ENCODE measurements at regions not wholly inside any gene's neighbourhood (a gene's known extent, or its start where the extent isn't known, plus 50 kb on each side); places are given as distances from the start of the nearest gene placed in this dataset.
"Not testable (repeated sequence)": the region's sequence is repeated elsewhere in the genome, so short reads cannot be mapped to it uniquely, and the experiment has no call there.

DNA sequence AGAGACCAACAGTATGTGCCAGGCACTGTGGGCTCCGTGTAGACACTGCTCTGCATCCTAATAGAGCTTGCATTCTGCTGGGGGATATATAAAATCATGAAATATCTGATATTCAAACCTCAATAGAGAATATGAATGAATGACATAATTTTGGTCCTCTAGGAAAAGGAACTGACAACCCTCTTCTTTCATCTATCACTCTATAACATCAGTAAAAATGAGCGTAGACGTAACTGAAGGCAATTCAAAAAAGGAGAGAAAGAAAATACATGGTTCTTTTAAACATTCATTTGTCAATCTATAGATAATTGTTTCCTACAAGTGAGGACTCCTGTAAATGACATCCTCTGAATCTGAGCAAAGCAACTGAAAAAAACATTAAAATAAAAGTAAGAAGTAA lies 607.4 kb upstream of the LRRN3 start:
- peaks cover 0 to 4% (median 0%) of the 10 kb centered on the region in 3 experiments for H3K9me3 ChIP-seq (ENCODE audit: control insufficient read depth in 2 of 3, low read length in 3 of 3)
- intact Hi-C loops (cut with micrococcal nuclease), result no loop called here
- Mint-ChIP-seq H3K4me3 (no peak overlapping the region), H3K36me3 (peaks cover 0 to 14% (median 0%) of the 10 kb centered on the region in 5 donors), H3K27ac (no peak overlapping the region), H3K27me3 (peaks cover 0 to under 1% (median 0%) of the 10 kb centered on the region in 5 donors), H3K9me3 (peaks cover 4 to 41% (median 13%) of the 10 kb centered on the region in 11 donors), H3K4me1 (no peaks in the 10 kb centered on the region)
- ATAC-seq (no peak), DNase-seq (no peak)
- no peaks in the 10 kb centered on the region for H3K36me3 ChIP-seq (ENCODE audit: control insufficient read depth in 2 of 3, insufficient read depth in 3 of 3, low read length in 3 of 3)
- ChIA-PET CTCF (no interaction called here), POLR2A (no interaction called here)
- H3K4me3 ChIP-seq (ENCODE audit: low read length), result no peak overlapping the region
- no peak overlapping the region for H3K27ac ChIP-seq (ENCODE audit: low read depth, low read length)
- no peaks in the 10 kb centered on the region for H3K27me3 ChIP-seq (ENCODE audit: control insufficient read depth in 2 of 2, insufficient read depth in 2 of 2, low read length in 2 of 2)
- H3K4me1 ChIP-seq (ENCODE audit: control insufficient read depth in 2 of 2, insufficient read depth in 2 of 2, low read length in 2 of 2), result no peaks in the 10 kb centered on the region

DNA sequence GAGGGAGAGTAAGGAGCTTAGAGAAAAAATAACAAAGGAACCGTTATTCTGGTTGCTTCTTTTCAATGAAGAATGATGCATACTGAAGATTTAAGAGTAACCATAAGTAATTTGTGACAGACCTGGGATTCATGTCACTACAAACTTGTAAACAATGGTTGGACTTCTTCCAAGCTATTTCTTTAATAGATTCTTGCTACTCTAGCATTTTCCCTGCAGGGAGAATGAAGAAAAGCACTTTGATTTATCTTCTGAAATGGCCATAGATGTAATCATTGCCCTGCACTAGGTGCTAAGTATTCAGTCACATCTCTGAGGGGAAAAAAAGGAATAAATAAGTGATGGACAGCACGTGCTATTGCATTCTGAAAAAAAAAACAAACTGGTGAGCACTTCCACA lies 606.6 kb upstream of the LRRN3 start:
- Histone ChIP-seq H3K36me3 (ENCODE audit: control insufficient read depth in 2 of 3, insufficient read depth in 3 of 3, low read length in 3 of 3) (no peaks in the 10 kb centered on the region), H3K4me1 (ENCODE audit: control insufficient read depth in 2 of 2, insufficient read depth in 2 of 2, low read length in 2 of 2) (no peaks in the 10 kb centered on the region), H3K27me3 (ENCODE audit: control insufficient read depth in 2 of 2, insufficient read depth in 2 of 2, low read length in 2 of 2) (no peaks in the 10 kb centered on the region), H3K4me3 (ENCODE audit: low read length) (no peak overlapping the region), H3K9me3 (ENCODE audit: control insufficient read depth in 2 of 3, low read length in 3 of 3) (peaks cover 0 to 4% (median 0%) of the 10 kb centered on the region in 3 experiments), H3K27ac (ENCODE audit: low read depth, low read length) (no peak overlapping the region)
- ChIA-PET CTCF (no interaction called here), POLR2A (interaction anchor here (0.7 kb wide), 1 partner anchor 884 kb away, joined by 3 read pairs; no protein-coding TSS in a partner anchor)
- Mint-ChIP-seq H3K27me3 (peaks cover 0 to 3% (median 0%) of the 10 kb centered on the region in 5 donors), H3K4me3 (no peak overlapping the region), H3K36me3 (peaks cover 0 to 13% (median 0%) of the 10 kb centered on the region in 5 donors), H3K4me1 (no peaks in the 10 kb centered on the region), H3K9me3 (peaks cover 4 to 33% (median 10%) of the 10 kb centered on the region in 11 donors), H3K27ac (no peak overlapping the region)
- no peak for ATAC-seq
- DNase-seq, result no peak
- intact Hi-C loops (cut with micrococcal nuclease), result no loop called here

DNA sequence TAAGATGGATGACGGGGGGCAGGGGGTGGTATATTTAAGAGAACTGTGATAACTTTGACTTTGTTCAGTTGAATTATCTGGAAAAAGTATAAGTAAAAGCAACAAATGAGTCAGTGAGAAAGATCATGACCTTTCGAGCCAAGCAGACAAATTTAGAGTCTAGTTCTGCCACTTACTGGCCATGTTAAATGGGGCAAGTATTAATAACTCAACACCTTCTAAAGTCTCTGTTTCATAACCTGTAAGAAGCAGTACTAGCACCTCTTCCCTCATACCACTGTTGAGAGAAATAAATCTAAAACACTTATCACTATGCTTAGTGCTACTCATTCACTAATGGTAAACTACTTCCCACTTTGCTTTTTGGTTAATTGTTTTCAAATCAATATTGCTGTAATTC lies 604.4 kb upstream of the LRRN3 start:
- Mint-ChIP-seq H3K27me3 (peaks cover 0 to 7% (median 0%) of the 10 kb centered on the region in 5 donors), H3K27ac (no peak overlapping the region), H3K4me3 (no peak overlapping the region), H3K4me1 (no peaks in the 10 kb centered on the region), H3K9me3 (peaks cover 0 to 13% (median 9%) of the 10 kb centered on the region in 11 donors), H3K36me3 (peaks cover 0 to 6% (median 0%) of the 10 kb centered on the region in 5 donors)
- Histone ChIP-seq H3K27me3 (ENCODE audit: control insufficient read depth in 2 of 2, insufficient read depth in 2 of 2, low read length in 2 of 2) (no peaks in the 10 kb centered on the region), H3K4me3 (ENCODE audit: low read length) (no peak overlapping the region), H3K4me1 (ENCODE audit: control insufficient read depth in 2 of 2, insufficient read depth in 2 of 2, low read length in 2 of 2) (no peaks in the 10 kb centered on the region), H3K27ac (ENCODE audit: low read depth, low read length) (no peak overlapping the region), H3K36me3 (ENCODE audit: control insufficient read depth in 2 of 3, insufficient read depth in 3 of 3, low read length in 3 of 3) (no peaks in the 10 kb centered on the region), H3K9me3 (ENCODE audit: control insufficient read depth in 2 of 3, low read length in 3 of 3) (no peaks in the 10 kb centered on the region)
- no peak for ATAC-seq
- ChIA-PET POLR2A (no interaction called here), CTCF (no interaction called here)
- intact Hi-C loops (cut with micrococcal nuclease), result no loop called here
- no peak for DNase-seq

DNA sequence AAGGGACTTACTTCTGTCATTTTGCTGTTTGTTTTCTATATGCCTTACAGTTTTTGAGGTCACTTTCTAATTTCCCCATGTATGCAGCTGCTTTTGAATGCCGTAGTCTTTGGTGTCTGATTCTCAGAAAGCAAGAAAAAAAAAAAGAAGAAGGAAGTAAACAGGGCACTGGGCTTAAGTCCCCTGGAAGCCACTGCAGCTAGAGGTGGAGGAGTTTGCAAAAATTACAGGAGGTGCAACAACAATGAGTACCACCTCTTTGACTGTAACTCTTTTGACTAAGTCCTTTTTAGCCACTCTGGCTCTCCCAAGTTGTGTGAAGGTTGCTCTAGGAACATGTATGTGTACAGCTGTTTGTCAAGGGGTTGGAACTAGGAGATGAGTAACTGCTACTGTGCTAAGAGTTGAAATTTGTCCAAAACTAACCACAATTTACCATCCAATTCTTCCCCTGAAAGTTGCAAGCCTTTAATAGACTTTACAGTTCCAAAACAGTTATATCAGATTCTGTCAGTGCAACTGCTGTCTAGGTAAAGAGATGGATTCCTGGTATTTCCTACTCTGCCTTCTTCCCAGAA lies 588.0 kb upstream of the LRRN3 start:
- Mint-ChIP-seq H3K4me1 (peaks cover 0 to 8% (median 0%) of the 10 kb centered on the region in 7 donors), H3K27ac (no peak overlapping the region), H3K4me3 (peak overlapping the region in 1 of 10 donors; percentile 15), H3K9me3 (peaks cover 0 to 5% (median 0%) of the 10 kb centered on the region in 11 donors), H3K27me3 (peaks cover 0 to 2% (median 0%) of the 10 kb centered on the region in 5 donors), H3K36me3 (no peaks in the 10 kb centered on the region)
- Histone ChIP-seq H3K9me3 (ENCODE audit: control insufficient read depth in 2 of 3, low read length in 3 of 3) (no peaks in the 10 kb centered on the region), H3K27ac (ENCODE audit: low read depth, low read length) (no peak overlapping the region), H3K36me3 (ENCODE audit: control insufficient read depth in 2 of 3, insufficient read depth in 3 of 3, low read length in 3 of 3) (no peaks in the 10 kb centered on the region), H3K4me3 (ENCODE audit: low read length) (no peak overlapping the region), H3K27me3 (ENCODE audit: control insufficient read depth in 2 of 2, insufficient read depth in 2 of 2, low read length in 2 of 2) (no peaks in the 10 kb centered on the region), H3K4me1 (ENCODE audit: control insufficient read depth in 2 of 2, insufficient read depth in 2 of 2, low read length in 2 of 2) (no peaks in the 10 kb centered on the region)
- CTCF ChIA-PET, result no interaction called here
- DNase-seq, result no peak
- POLR2A ChIA-PET, result no interaction called here
- intact Hi-C loops (cut with micrococcal nuclease), result no loop called here
- no peak for ATAC-seq

DNA sequence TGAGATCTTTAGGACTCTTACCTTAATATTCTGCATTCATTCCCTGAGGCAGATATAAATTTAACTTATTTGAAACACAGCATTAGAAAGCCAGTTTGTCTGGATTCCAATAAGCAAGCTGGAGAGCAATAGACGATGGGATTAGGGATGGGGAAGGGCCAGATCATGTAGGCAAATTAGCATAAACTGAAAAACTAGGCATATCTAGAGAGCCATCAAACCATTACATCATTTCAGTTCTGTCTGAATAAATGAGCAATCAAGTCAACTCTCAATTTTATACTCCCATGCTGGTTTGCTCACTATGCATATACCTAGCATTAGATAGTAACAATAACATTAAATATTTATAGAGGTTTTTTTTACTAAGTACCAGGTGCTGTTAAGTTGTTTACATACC lies 583.6 kb upstream of the LRRN3 start:
- Histone ChIP-seq H3K4me1 (ENCODE audit: control insufficient read depth in 2 of 2, insufficient read depth in 2 of 2, low read length in 2 of 2) (no peaks in the 10 kb centered on the region), H3K4me3 (ENCODE audit: low read length) (no peak overlapping the region), H3K27me3 (ENCODE audit: control insufficient read depth in 2 of 2, insufficient read depth in 2 of 2, low read length in 2 of 2) (no peaks in the 10 kb centered on the region), H3K36me3 (ENCODE audit: control insufficient read depth in 2 of 3, insufficient read depth in 3 of 3, low read length in 3 of 3) (no peaks in the 10 kb centered on the region), H3K27ac (ENCODE audit: low read depth, low read length) (no peak overlapping the region), H3K9me3 (ENCODE audit: control insufficient read depth in 2 of 3, low read length in 3 of 3) (no peaks in the 10 kb centered on the region)
- intact Hi-C loops (cut with micrococcal nuclease), result no loop called here
- Mint-ChIP-seq H3K27ac (no peak overlapping the region), H3K36me3 (no peaks in the 10 kb centered on the region), H3K4me3 (no peak overlapping the region), H3K27me3 (peaks cover 0 to 6% (median 0%) of the 10 kb centered on the region in 5 donors), H3K9me3 (peaks cover 0 to 1% (median 0%) of the 10 kb centered on the region in 11 donors), H3K4me1 (peaks cover 0 to 8% (median 0%) of the 10 kb centered on the region in 7 donors)
- CTCF ChIA-PET, result interaction anchor here (0.6 kb wide), 1 partner anchor 492 kb away, joined by 3 read pairs; no protein-coding TSS in a partner anchor
- ATAC-seq, result no peak
- DNase-seq, result no peak
- POLR2A ChIA-PET, result no interaction called here

DNA sequence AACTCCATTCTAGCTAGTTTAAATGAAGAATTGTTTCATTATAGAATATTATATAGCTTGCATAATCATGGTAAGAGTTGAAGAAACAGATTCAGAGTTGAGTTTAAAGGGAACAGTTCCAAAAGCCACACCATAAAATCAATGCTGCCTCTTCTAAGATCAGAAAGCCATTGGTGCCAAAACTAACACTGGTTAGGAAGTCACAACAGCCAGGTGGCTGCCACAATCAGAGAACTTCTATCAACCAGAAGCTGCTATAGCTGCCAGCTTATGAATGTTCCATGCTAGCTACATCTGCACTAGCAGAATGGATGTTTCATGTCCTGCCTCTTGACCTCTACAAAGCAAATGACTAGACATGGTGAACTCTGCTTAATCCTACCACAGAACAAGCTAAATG lies 583.1 kb upstream of the LRRN3 start:
- Mint-ChIP-seq H3K36me3 (no peaks in the 10 kb centered on the region), H3K4me1 (peaks cover 0 to 6% (median 0%) of the 10 kb centered on the region in 7 donors), H3K27me3 (peaks cover 0 to 6% (median 0%) of the 10 kb centered on the region in 5 donors), H3K9me3 (no peaks in the 10 kb centered on the region), H3K27ac (no peak overlapping the region), H3K4me3 (no peak overlapping the region)
- ChIA-PET POLR2A (no interaction called here), CTCF (no interaction called here)
- Histone ChIP-seq H3K27ac (ENCODE audit: low read depth, low read length) (no peak overlapping the region), H3K9me3 (ENCODE audit: control insufficient read depth in 2 of 3, low read length in 3 of 3) (no peaks in the 10 kb centered on the region), H3K36me3 (ENCODE audit: control insufficient read depth in 2 of 3, insufficient read depth in 3 of 3, low read length in 3 of 3) (no peaks in the 10 kb centered on the region), H3K4me1 (ENCODE audit: control insufficient read depth in 2 of 2, insufficient read depth in 2 of 2, low read length in 2 of 2) (no peaks in the 10 kb centered on the region), H3K27me3 (ENCODE audit: control insufficient read depth in 2 of 2, insufficient read depth in 2 of 2, low read length in 2 of 2) (no peaks in the 10 kb centered on the region), H3K4me3 (ENCODE audit: low read length) (no peak overlapping the region)
- intact Hi-C loops (cut with micrococcal nuclease), result no loop called here
- no peak for DNase-seq
- ATAC-seq, result no peak

DNA sequence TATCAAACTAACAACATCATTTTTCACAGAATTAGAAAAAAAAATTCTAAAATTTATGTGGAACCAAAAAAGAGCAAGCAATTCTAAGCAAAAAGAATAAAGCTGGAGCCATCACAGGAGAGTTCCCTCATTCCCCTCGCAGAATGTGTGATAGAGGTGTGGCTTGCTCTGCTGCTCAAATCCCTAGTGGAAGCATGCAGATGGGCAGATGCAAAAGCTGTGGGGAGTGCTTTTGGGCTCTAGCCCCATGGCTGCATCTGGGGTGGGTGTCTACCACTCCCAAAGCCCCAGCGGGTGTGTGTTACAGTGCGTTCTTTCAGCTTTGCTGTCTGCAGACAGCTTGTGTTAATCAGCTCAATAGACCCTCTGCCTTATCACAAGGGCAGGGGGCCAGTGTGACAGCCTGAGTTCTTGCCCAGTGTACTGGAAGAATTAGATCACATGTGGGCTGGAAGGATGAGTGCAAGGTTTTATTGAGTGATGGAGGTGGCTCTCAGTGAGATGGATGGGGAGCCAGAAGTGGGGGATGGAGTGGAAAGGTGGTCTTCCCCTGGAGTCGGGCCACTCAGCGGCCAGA lies 575.9 kb upstream of the LRRN3 start:
- H3K9me3 ChIP-seq (ENCODE audit: control insufficient read depth in 2 of 3, low read length in 3 of 3); H3K36me3 ChIP-seq (ENCODE audit: control insufficient read depth in 2 of 3, insufficient read depth in 3 of 3, low read length in 3 of 3); H3K4me3 Mint-ChIP-seq; H3K36me3 Mint-ChIP-seq; H3K27me3 ChIP-seq (ENCODE audit: control insufficient read depth in 2 of 2, insufficient read depth in 2 of 2, low read length in 2 of 2); H3K4me1 ChIP-seq (ENCODE audit: control insufficient read depth in 2 of 2, insufficient read depth in 2 of 2, low read length in 2 of 2); H3K4me3 ChIP-seq (ENCODE audit: low read length); H3K9me3 Mint-ChIP-seq; H3K27ac Mint-ChIP-seq; DNase-seq; ATAC-seq; H3K4me1 Mint-ChIP-seq; H3K27ac ChIP-seq (ENCODE audit: low read depth, low read length); POLR2A ChIA-PET: not testable (repeated sequence)
- peaks cover 0 to 23% (median 4%) of the 10 kb centered on the region in 5 donors for H3K27me3 Mint-ChIP-seq
- CTCF ChIA-PET, result interaction anchor here (0.7 kb wide), 1 partner anchor 72 kb away, joined by 3 read pairs; no protein-coding TSS in a partner anchor
- intact Hi-C loops (cut with micrococcal nuclease), result loop anchor here in 1 of 2 donors (10.0 kb wide), 1 partner anchor 580 kb away; the partner anchor contains the start of gene LRRN3

All from naive thymus-derived CD4-positive, alpha-beta T cell (primary cell).